PC-9 (cell line): ENCODE measurements at regions not wholly inside any gene's neighbourhood (a gene's known extent, or its start where the extent isn't known, plus 50 kb on each side); places are given as distances from the start of the nearest gene placed in this dataset.

Experiments used
- CTCF ChIP-seq: fragments of 200-600 bp; sonication (generic); conservative IDR thresholded peaks from 2 replicates; pipeline ENCODE4 v1.6.1; 2017; ENCODE audit warnings: mixed run types, antibody characterized with exemption, mild to moderate bottlenecking, moderate library complexity
- EZH2 ChIP-seq: fragments of 200-600 bp; sonication (generic); IDR thresholded peaks from 2 replicates; pipeline ENCODE4 v1.8.0; 2017; ENCODE audit warnings: antibody characterized with exemption, low read depth

- TF ChIP-seq CTCF (no peak), EZH2 (no peak)
Measured at GRCh38 chr7:91356915-91357314, 92.7 kb downstream of the FZD1 start.
